Kidney (tissue), 13 donors: ENCODE measurements at regions not wholly inside any gene's neighbourhood (a gene's known extent, or its start where the extent isn't known, plus 50 kb on each side); places are given as distances from the start of the nearest gene placed in this dataset.

Source experiments
- DNase-seq, 5 donors: peaks; one replicate each; pipeline ENCODE4 v3.0.0-alpha.2; 2013 to 2020
- FAIRE-seq: peaks from 2 replicates; lab custom pipeline; 2012; peaks lifted over from hg19 to GRCh38; lab: Jason Lieb, UNC
- H3K27ac ChIP-seq, 2 donors: one replicate each; pipeline ENCODE4 v1.7.0; 2013; ENCODE audit warnings: low read depth in 2 of 2, low read length in 2 of 2, inconsistent platforms in 1 of 2
- H3K27me3 ChIP-seq: one replicate; pipeline ENCODE4 v1.7.1; 2013; ENCODE audit warnings: low read length, inconsistent platforms; ENCODE audit not compliant: control insufficient read depth, insufficient read depth
- H3K36me3 ChIP-seq, 3 donors: one replicate each; pipeline versions ENCODE4 v1.7.0 to v1.7.1; 2013; ENCODE audit warnings: low read length in 3 of 3, control low read depth in 1 of 3, inconsistent platforms in 1 of 3; ENCODE audit not compliant: insufficient read depth in 3 of 3, control insufficient read depth in 2 of 3
- H3K4me1 ChIP-seq, 3 donors: one replicate each; pipeline versions ENCODE4 v1.7.0 to v1.7.1; 2013; ENCODE audit warnings: low read length in 3 of 3, inconsistent platforms in 1 of 3, low read depth in 1 of 3; ENCODE audit not compliant: control insufficient read depth in 2 of 3, insufficient read depth in 2 of 3
- H3K4me3 ChIP-seq, 3 donors: one replicate each; pipeline versions ENCODE4 v1.7.0 to v1.8.1; 2013; ENCODE audit warnings: low read length in 3 of 3, control low read depth in 1 of 3, inconsistent platforms in 1 of 3
- H3K9ac ChIP-seq, 3 donors: one replicate each; pipeline versions ENCODE4 v1.7.0 to v1.7.1; 2013; ENCODE audit warnings: low read length in 3 of 3, control low read depth in 1 of 3, inconsistent platforms in 1 of 3
- H3K9me3 ChIP-seq, 3 donors: one replicate each; pipeline versions ENCODE4 v1.7.0 to v1.7.1; 2013; ENCODE audit warnings: low read length in 3 of 3, control low read depth in 1 of 3, inconsistent platforms in 1 of 3; ENCODE audit not compliant: control insufficient read depth in 2 of 3, insufficient read depth in 1 of 3
- intact Hi-C: fragments of 100-400 bp; cut with DNase I; formaldehyde crosslinking; loops from one replicate; pipeline ENCODE4 v1.11.1; 2022
- TF ChIP-seq, protein P1 (sequence below): IDR thresholded peaks from 3 replicates; pipeline ENCODE4 v1.5.1; 2012; ENCODE audit warnings: mild to moderate bottlenecking, moderate library complexity, borderline replicate concordance; ENCODE audit not compliant: insufficient read depth; ENCODE audit errors: extremely low read depth
- donor health status: control.
- donor health status: control.
- donor health status: control.
- donor health status: control.
- donor health status: control.
- donor health status: DM: yes; HTN: yes; CAD: no.
- donor health status: Normal renal cell carcinoma (clear cell type).

DNA sequence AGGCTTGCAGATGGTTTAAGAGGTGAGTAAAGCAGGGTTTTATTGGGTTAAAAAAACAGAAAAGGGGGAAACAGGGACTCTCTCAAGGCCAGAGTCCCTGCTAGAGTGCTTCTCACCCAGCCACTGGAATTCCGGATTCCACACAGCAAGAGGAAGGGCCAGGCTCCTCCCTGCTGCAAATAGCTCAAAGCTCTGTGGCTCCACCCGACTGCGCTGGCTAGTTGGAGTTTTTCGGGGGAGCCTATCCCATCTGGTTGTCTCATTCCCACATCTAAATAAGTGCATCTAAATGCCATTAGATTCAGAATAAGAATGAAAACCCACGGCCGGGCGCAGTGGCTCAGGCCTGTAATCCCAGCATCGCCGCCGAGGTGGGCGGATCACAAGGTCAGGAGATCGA is 791.5 kb downstream of the SLC16A7 start:
- H3K4me1 ChIP-seq, result no peaks in the 10 kb centered on the region
- H3K9me3 ChIP-seq, result no peaks in the 10 kb centered on the region
- no peaks in the 10 kb centered on the region for H3K27me3 ChIP-seq
- TF ChIP-seq, protein P1, sequence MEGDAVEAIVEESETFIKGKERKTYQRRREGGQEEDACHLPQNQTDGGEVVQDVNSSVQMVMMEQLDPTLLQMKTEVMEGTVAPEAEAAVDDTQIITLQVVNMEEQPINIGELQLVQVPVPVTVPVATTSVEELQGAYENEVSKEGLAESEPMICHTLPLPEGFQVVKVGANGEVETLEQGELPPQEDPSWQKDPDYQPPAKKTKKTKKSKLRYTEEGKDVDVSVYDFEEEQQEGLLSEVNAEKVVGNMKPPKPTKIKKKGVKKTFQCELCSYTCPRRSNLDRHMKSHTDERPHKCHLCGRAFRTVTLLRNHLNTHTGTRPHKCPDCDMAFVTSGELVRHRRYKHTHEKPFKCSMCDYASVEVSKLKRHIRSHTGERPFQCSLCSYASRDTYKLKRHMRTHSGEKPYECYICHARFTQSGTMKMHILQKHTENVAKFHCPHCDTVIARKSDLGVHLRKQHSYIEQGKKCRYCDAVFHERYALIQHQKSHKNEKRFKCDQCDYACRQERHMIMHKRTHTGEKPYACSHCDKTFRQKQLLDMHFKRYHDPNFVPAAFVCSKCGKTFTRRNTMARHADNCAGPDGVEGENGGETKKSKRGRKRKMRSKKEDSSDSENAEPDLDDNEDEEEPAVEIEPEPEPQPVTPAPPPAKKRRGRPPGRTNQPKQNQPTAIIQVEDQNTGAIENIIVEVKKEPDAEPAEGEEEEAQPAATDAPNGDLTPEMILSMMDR, result no peak
- FAIRE-seq, result no peak
- no peak overlapping the region for H3K4me3 ChIP-seq
- no peak overlapping the region for H3K9ac ChIP-seq
- H3K36me3 ChIP-seq, result no peaks in the 10 kb centered on the region
- peak in 1 of 5 donors; percentile 49 for DNase-seq
- H3K27ac ChIP-seq, result no peak overlapping the region
- intact Hi-C loops, result no loop called here

DNA sequence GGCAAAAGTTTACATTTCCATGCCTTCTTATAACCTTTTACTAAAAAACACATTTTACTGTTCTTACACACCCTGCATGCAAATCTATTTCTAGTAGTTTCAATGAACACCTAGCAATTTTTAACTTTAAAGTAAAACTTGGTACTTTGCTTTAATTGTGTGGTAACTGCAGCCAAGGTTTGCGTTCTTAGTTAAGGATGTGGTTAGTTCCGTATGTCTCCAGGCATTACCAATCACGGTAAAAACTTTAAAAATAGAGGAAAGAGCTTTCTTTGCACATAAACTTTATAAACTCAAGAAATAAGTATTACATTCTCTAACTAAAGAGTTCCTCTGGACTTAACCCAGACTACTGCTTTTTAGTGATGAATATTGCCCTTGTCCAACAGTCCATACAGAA is 795.2 kb downstream of the SLC16A7 start:
- Histone ChIP-seq H3K4me3 (no peak overlapping the region), H3K9ac (no peak overlapping the region), H3K4me1 (no peaks in the 10 kb centered on the region), H3K27ac (no peak overlapping the region), H3K36me3 (no peaks in the 10 kb centered on the region), H3K27me3 (no peaks in the 10 kb centered on the region), H3K9me3 (no peaks in the 10 kb centered on the region)
- FAIRE-seq (no peak), DNase-seq (no peak)
- intact Hi-C loops, result no loop called here
- TF ChIP-seq, protein P1, result no peak

DNA sequence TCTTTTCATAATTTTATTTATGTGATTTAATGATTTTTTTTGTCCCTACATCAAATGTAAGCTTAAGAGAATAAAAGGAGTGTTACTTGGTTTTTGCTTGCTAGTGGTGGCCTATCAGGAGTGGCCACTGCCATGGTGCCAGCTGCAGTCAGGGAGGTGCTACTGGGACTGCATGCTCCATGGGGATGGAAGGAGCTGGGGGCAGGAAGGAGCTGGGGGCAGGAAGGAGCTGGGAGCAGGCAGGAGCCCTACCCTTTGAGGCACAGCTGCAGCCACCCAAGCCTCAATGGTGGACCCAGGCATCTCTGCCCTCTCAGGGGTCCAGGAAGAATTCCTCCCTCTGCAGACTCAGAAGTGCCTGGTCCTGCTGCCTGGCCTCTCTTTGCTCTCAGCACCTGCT is 796.0 kb downstream of the SLC16A7 start:
- FAIRE-seq, result no peak

DNA sequence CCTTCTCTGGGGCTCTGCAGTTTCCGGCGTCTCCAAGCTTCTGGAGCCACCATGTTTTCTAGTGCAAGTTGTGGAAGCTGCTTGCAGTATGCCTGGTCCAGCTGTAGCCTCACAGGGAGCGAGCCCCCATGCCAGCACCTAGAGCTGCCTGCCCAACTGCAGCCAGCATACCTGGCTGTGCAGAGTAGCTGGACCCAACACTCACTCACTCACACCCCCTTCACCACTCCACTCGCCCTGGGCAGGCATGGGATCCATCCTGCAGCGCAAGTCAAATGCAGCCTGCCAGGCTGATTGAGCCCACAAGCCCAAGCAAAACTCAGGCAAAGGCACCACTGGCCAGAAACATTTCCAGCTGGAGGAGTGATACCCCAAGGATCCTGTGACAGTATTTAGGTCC is 797.3 kb downstream of the SLC16A7 start:
- Histone ChIP-seq H3K36me3 (no peaks in the 10 kb centered on the region), H3K27ac (no peak overlapping the region), H3K27me3 (no peaks in the 10 kb centered on the region), H3K4me3 (no peak overlapping the region), H3K9ac (no peak overlapping the region), H3K4me1 (no peaks in the 10 kb centered on the region), H3K9me3 (no peaks in the 10 kb centered on the region)
- no peak for FAIRE-seq
- intact Hi-C loops, result no loop called here
- TF ChIP-seq, protein P1, result no peak
- DNase-seq, result no peak

More for the DNA sequence above, 796.0 kb downstream of the SLC16A7 start:
- Histone ChIP-seq H3K27ac (no peak overlapping the region), H3K4me3 (no peak overlapping the region), H3K36me3 (no peaks in the 10 kb centered on the region), H3K27me3 (no peaks in the 10 kb centered on the region), H3K9ac (no peak overlapping the region), H3K4me1 (no peaks in the 10 kb centered on the region), H3K9me3 (no peaks in the 10 kb centered on the region)
- TF ChIP-seq, protein P1, result no peak
- intact Hi-C loops, result no loop called here
- no peak for DNase-seq
